H9 (cell line): ENCODE measurements at regions not wholly inside any gene's neighbourhood (a gene's known extent, or its start where the extent isn't known, plus 50 kb on each side); places are given as distances from the start of the nearest gene placed in this dataset.

Source experiments
- DNase-seq: peaks from one replicate; pipeline ENCODE4 v3.0.0-alpha.2; 2017
- H2AFZ ChIP-seq: one replicate; pipeline ENCODE4 v1.6.1; 2013; ENCODE audit warnings: mild to moderate bottlenecking, low read length, control low read depth, moderate library complexity
- H2AK5ac ChIP-seq: 2 replicates; pipeline ENCODE4 v1.6.1; 2013; ENCODE audit warnings: low read length, control low read depth, mixed read lengths; ENCODE audit not compliant: insufficient read length
- H2BK120ac ChIP-seq: one replicate; pipeline ENCODE4 v1.6.1; 2013; ENCODE audit warnings: low read depth, mild to moderate bottlenecking, low read length, control low read depth, inconsistent platforms; ENCODE audit not compliant: poor library complexity, severe bottlenecking
- H2BK12ac ChIP-seq: 2 replicates; pipeline ENCODE4 v1.6.1; 2013; ENCODE audit warnings: low read length, control low read depth, mixed read lengths, low read depth; ENCODE audit not compliant: insufficient read length
- H2BK15ac ChIP-seq: 2 replicates; pipeline ENCODE4 v1.6.1; 2013; ENCODE audit warnings: low read depth, low read length, control low read depth
- H2BK20ac ChIP-seq: one replicate; pipeline ENCODE4 v1.6.1; 2013; ENCODE audit warnings: low read depth, mild to moderate bottlenecking, low read length, control low read depth, inconsistent platforms; ENCODE audit not compliant: poor library complexity, severe bottlenecking
- H2BK5ac ChIP-seq: 2 replicates; pipeline ENCODE4 v1.6.1; 2013; ENCODE audit warnings: low read length, control low read depth, mixed read lengths; ENCODE audit not compliant: insufficient read length
- H3K14ac ChIP-seq: 2 replicates; pipeline ENCODE4 v1.6.1; 2013; ENCODE audit warnings: low read length, control low read depth; ENCODE audit not compliant: insufficient read depth
- H3K18ac ChIP-seq: 2 replicates; pipeline ENCODE4 v1.6.1; 2013; ENCODE audit warnings: low read depth, mild to moderate bottlenecking, mixed read lengths, low read length, control low read depth; ENCODE audit not compliant: insufficient read length
- H3K23ac ChIP-seq: 2 replicates; pipeline ENCODE4 v1.6.1; 2013; ENCODE audit warnings: low read length, control low read depth, mixed read lengths, low read depth; ENCODE audit not compliant: insufficient read length
- H3K23me2 ChIP-seq: 2 replicates; pipeline ENCODE4 v1.6.1; 2013; ENCODE audit warnings: low read depth, mild to moderate bottlenecking, mixed read lengths, low read length, control low read depth; ENCODE audit not compliant: insufficient read length, poor library complexity, severe bottlenecking
- H3K27ac ChIP-seq: 2 replicates; pipeline ENCODE4 v1.5.1; 2013; ENCODE audit warnings: low read length, control low read depth, mixed read lengths, low read depth; ENCODE audit not compliant: insufficient read length
- H3K27me3 ChIP-seq: 2 replicates; pipeline ENCODE4 v1.6.1; 2013; ENCODE audit warnings: low read length, control low read depth, inconsistent platforms; ENCODE audit not compliant: insufficient read depth
- H3K4ac ChIP-seq: 2 replicates; pipeline ENCODE4 v1.6.1; 2013; ENCODE audit warnings: low read depth, mild to moderate bottlenecking, control low read depth, inconsistent platforms, low read length, moderate library complexity
- H3K4me1 ChIP-seq: 2 replicates; pipeline ENCODE4 v1.6.1; 2013; ENCODE audit warnings: low read length, control low read depth, inconsistent platforms; ENCODE audit not compliant: insufficient read depth
- H3K4me2 ChIP-seq: 2 replicates; pipeline ENCODE4 v1.6.1; 2013; ENCODE audit warnings: low read length, control low read depth, mixed read lengths; ENCODE audit not compliant: insufficient read length, insufficient read depth
- H3K56ac ChIP-seq: 2 replicates; pipeline ENCODE4 v1.6.1; 2013; ENCODE audit warnings: low read depth, mild to moderate bottlenecking, mixed read lengths, low read length, control low read depth; ENCODE audit not compliant: insufficient read length
- H3K79me1 ChIP-seq: 2 replicates; pipeline ENCODE4 v1.6.1; 2013; ENCODE audit warnings: low read depth, mild to moderate bottlenecking, moderate library complexity, low read length, control low read depth, inconsistent platforms; ENCODE audit not compliant: insufficient read depth, poor library complexity, severe bottlenecking
- H3K79me2 ChIP-seq: 2 replicates; pipeline ENCODE4 v1.6.1; 2013; ENCODE audit warnings: low read length, control low read depth, inconsistent platforms; ENCODE audit not compliant: insufficient read depth
- H3K9ac ChIP-seq: 2 replicates; pipeline ENCODE4 v1.6.1; 2013; ENCODE audit warnings: low read length, control low read depth, mixed read lengths; ENCODE audit not compliant: insufficient read length; ENCODE audit errors: extremely low read depth
- H3K9me3 ChIP-seq: one replicate; pipeline ENCODE4 v1.6.1; 2013; ENCODE audit warnings: low read depth, low read length, inconsistent platforms; ENCODE audit not compliant: control insufficient read depth
- H3T11ph ChIP-seq: one replicate; pipeline ENCODE4 v1.6.1; 2013; ENCODE audit warnings: mild to moderate bottlenecking, low read length, control low read depth, inconsistent platforms
- H4K20me1 ChIP-seq: one replicate; pipeline ENCODE4 v1.6.1; 2013; ENCODE audit not compliant: control insufficient read depth, insufficient read length, insufficient read depth
- H4K5ac ChIP-seq: 2 replicates; pipeline ENCODE4 v1.6.1; 2013; ENCODE audit warnings: low read depth, mild to moderate bottlenecking, mixed read lengths, low read length, control low read depth; ENCODE audit not compliant: insufficient read length
- H4K8ac ChIP-seq: replicated peaks from 2 replicates; pipeline ENCODE4 v1.6.1; 2013; ENCODE audit warnings: low read length, control low read depth, mixed read lengths, low read depth; ENCODE audit not compliant: insufficient read length
- H4K91ac ChIP-seq: 2 replicates; pipeline ENCODE4 v1.6.1; 2013; ENCODE audit warnings: low read depth, mild to moderate bottlenecking, moderate library complexity, mixed read lengths, low read length, control low read depth; ENCODE audit not compliant: insufficient read length
- H3K27ac Mint-ChIP-seq, 3 experiments: 2 replicates in 2 of 3; 3 replicates in 1 of 3; pipeline ENCODE4 v1.8.0; 2020 to 2021; ENCODE audit warnings: mixed read lengths in 3 of 3, mild to moderate bottlenecking in 1 of 3, moderate library complexity in 1 of 3
- H3K27me3 Mint-ChIP-seq: 2 replicates; pipeline ENCODE4 v1.8.0; 2021; ENCODE audit warnings: low read depth, mild to moderate bottlenecking, moderate library complexity, mixed read lengths
- H3K36me3 Mint-ChIP-seq, 3 experiments: 2 replicates in 2 of 3; 3 replicates in 1 of 3; pipeline ENCODE4 v1.8.0; 2020 to 2021; ENCODE audit warnings: low read depth in 3 of 3, mixed read lengths in 3 of 3; ENCODE audit not compliant: insufficient read depth in 1 of 3
- H3K4me1 Mint-ChIP-seq, 2 experiments: 2 replicates each; pipeline ENCODE4 v1.8.0; 2020; ENCODE audit warnings: mixed read lengths in 2 of 2
- H3K4me3 Mint-ChIP-seq, 2 experiments: 2 replicates in 1 of 2; 3 replicates in 1 of 2; pipeline ENCODE4 v1.8.0; 2020 to 2021; ENCODE audit warnings: mild to moderate bottlenecking in 2 of 2, mixed read lengths in 2 of 2, moderate library complexity in 1 of 2
- H3K9me3 Mint-ChIP-seq, 2 experiments: 2 replicates in 1 of 2; 3 replicates in 1 of 2; pipeline ENCODE4 v1.8.0; 2020; ENCODE audit warnings: mild to moderate bottlenecking in 2 of 2, mixed read lengths in 2 of 2, moderate library complexity in 1 of 2
- WGBS: extraction: QIAGEN DNeasy Blood & Tissue Kit; methylation state at CpG from one replicate; pipeline ENCODE4 v1.1.7; 2013; ENCODE audit warnings: missing lambda C conversion rate, low lambda C conversion rate, mixed read lengths; ENCODE audit not compliant: insufficient read length; ENCODE audit errors: extremely low coverage; 5-methylcytosine and 5-hydroxymethylcytosine counted together
- TF ChIP-seq, protein P1 (sequence below): fragments of 200-600 bp; sonication (generic); conservative IDR thresholded peaks from 3 replicates; pipeline ENCODE4 v1.8.0; 2021; ENCODE audit warnings: antibody characterized with exemption, mild to moderate bottlenecking

DNA sequence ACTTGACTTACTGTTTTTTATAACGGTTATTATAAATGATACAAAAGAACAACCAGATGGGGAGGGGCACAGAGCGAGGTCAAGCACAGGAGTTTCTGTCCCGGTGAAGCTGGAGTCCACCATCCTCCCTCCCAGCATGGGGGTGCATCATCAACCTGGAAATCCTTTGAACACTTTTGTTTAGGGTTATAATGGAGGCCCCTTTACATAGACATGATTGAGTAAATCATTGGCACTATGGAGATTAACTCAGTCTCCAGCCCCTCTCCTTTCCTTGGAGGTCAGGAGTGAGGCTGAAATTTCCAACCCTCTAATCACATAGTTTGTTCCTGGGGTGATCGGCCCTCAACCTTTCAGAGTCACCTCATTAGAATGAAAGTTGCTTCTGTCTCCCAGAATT lies 71.8 kb upstream of the ANKEF1 start:
- Histone ChIP-seq H4K20me1 (no peaks in the 10 kb centered on the region), H3K56ac (no peak overlapping the region), H2BK15ac (no peak overlapping the region), H2BK12ac (no peak overlapping the region), H4K5ac (no peak overlapping the region), H4K8ac (no peak overlapping the region), H2BK20ac (no peak overlapping the region), H3K23me2 (no peaks in the 10 kb centered on the region), H3K27ac (no peak overlapping the region), H3K9ac (no peak overlapping the region), H2AK5ac (no peak overlapping the region), H3K27me3 (no peaks in the 10 kb centered on the region), H3K14ac (no peak overlapping the region), H3K23ac (no peak overlapping the region), H3K79me2 (no peaks in the 10 kb centered on the region), H3K9me3 (no peaks in the 10 kb centered on the region), H3K18ac (no peak overlapping the region), H3K4me2 (no peak overlapping the region), H2AFZ (no peak overlapping the region), H3K79me1 (no peaks in the 10 kb centered on the region), H3K4me1 (no peaks in the 10 kb centered on the region), H3T11ph (no peak overlapping the region), H2BK120ac (no peak overlapping the region), H3K4ac (no peak overlapping the region), H4K91ac (no peak overlapping the region), H2BK5ac (no peak overlapping the region)
- Mint-ChIP-seq H3K4me1 (peaks cover 13 to 17% of the 10 kb centered on the region in 2 experiments), H3K27me3 (peaks cover 3% of the 10 kb centered on the region), H3K9me3 (no peaks in the 10 kb centered on the region; a peak in 1 of 5 replicates), H3K27ac (peak overlapping the region in 2 of 3 experiments; percentile 29 to 74; a peak in 2 of 7 replicates), H3K4me3 (no peak overlapping the region), H3K36me3 (no peaks in the 10 kb centered on the region)
- TF ChIP-seq, protein P1, sequence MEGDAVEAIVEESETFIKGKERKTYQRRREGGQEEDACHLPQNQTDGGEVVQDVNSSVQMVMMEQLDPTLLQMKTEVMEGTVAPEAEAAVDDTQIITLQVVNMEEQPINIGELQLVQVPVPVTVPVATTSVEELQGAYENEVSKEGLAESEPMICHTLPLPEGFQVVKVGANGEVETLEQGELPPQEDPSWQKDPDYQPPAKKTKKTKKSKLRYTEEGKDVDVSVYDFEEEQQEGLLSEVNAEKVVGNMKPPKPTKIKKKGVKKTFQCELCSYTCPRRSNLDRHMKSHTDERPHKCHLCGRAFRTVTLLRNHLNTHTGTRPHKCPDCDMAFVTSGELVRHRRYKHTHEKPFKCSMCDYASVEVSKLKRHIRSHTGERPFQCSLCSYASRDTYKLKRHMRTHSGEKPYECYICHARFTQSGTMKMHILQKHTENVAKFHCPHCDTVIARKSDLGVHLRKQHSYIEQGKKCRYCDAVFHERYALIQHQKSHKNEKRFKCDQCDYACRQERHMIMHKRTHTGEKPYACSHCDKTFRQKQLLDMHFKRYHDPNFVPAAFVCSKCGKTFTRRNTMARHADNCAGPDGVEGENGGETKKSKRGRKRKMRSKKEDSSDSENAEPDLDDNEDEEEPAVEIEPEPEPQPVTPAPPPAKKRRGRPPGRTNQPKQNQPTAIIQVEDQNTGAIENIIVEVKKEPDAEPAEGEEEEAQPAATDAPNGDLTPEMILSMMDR, result no peak
- no peak for DNase-seq
- WGBS, result no CpG with 5 or more reads among the region's 4 CpGs
